Liver (tissue), 8 donors: ENCODE measurements at regions not wholly inside any gene's neighbourhood (a gene's known extent, or its start where the extent isn't known, plus 50 kb on each side); places are given as distances from the start of the nearest gene placed in this dataset.

Experiments used
- DNase-seq: peaks from one replicate; pipeline ENCODE4 v3.0.0-alpha.2; 2017; ENCODE audit warnings: low spot score
- H3K27ac ChIP-seq, 2 donors: one replicate each; pipeline ENCODE4 v1.7.0; 2013; ENCODE audit warnings: inconsistent platforms in 2 of 2, low read length in 2 of 2, control low read depth in 1 of 2, low read depth in 1 of 2, mild to moderate bottlenecking in 1 of 2
- H3K27me3 ChIP-seq, 4 donors: one replicate each; pipeline versions ENCODE4 v1.6.1 to v1.7.0; 2013; ENCODE audit warnings: low read length in 3 of 4, inconsistent platforms in 1 of 4, mild to moderate bottlenecking in 1 of 4, moderate library complexity in 1 of 4; ENCODE audit not compliant: control insufficient read depth in 4 of 4, insufficient read depth in 4 of 4
- H3K36me3 ChIP-seq, 4 donors: one replicate each; pipeline versions ENCODE4 v1.6.1 to v1.7.0; 2013; ENCODE audit warnings: low read length in 3 of 4, mild to moderate bottlenecking in 3 of 4, low read depth in 1 of 4, moderate library complexity in 1 of 4; ENCODE audit not compliant: control insufficient read depth in 4 of 4, insufficient read depth in 3 of 4
- H3K4me1 ChIP-seq, 4 donors: one replicate each; pipeline versions ENCODE4 v1.6.1 to v1.7.0; 2013; ENCODE audit warnings: low read length in 3 of 4, mild to moderate bottlenecking in 3 of 4, moderate library complexity in 1 of 4; ENCODE audit not compliant: control insufficient read depth in 4 of 4, insufficient read depth in 4 of 4
- H3K4me3 ChIP-seq, 3 donors: one replicate each; pipeline versions ENCODE4 v1.6.1 to v1.7.0; 2013; ENCODE audit warnings: low read length in 3 of 3, control low read depth in 1 of 3, low read depth in 1 of 3, mild to moderate bottlenecking in 1 of 3
- H3K9ac ChIP-seq, 2 donors: one replicate each; pipeline ENCODE4 v1.7.0; 2013; ENCODE audit warnings: low read length in 2 of 2, mild to moderate bottlenecking in 2 of 2, moderate library complexity in 2 of 2, control low read depth in 1 of 2, low read depth in 1 of 2
- H3K9me3 ChIP-seq, 4 donors: one replicate each; pipeline versions ENCODE4 v1.6.1 to v1.7.0; 2013; ENCODE audit warnings: low read length in 3 of 4; ENCODE audit not compliant: control insufficient read depth in 4 of 4
- CTCF ChIP-seq: fragments of 150-350 bp; IDR thresholded peaks from 2 replicates; pipeline ENCODE4 v1.5.1; 2017; ENCODE audit warnings: improper control_type of control experiment, low read depth, low read length; ENCODE audit not compliant: missing input control
- FOXA1 ChIP-seq: IDR thresholded peaks from 2 replicates; pipeline ENCODE4 v1.6.1; 2016; ENCODE audit warnings: antibody characterized with exemption
- FOXA2 ChIP-seq: IDR thresholded peaks from 2 replicates; pipeline ENCODE4 v1.6.1; 2016; ENCODE audit warnings: antibody characterized with exemption
- GABPA ChIP-seq, 2 donors: IDR thresholded peaks in 1 of 2; conservative IDR thresholded peaks in 1 of 2; 2 replicates each; pipeline ENCODE4 v1.6.1; 2016; ENCODE audit warnings: antibody characterized with exemption in 2 of 2, mild to moderate bottlenecking in 1 of 2, moderate library complexity in 1 of 2
- HNF4A ChIP-seq, 2 donors: conservative IDR thresholded peaks; 2 replicates each; pipeline ENCODE4 v1.6.1; 2016; ENCODE audit warnings: antibody characterized with exemption in 2 of 2, mild to moderate bottlenecking in 2 of 2
- REST ChIP-seq: IDR thresholded peaks from 2 replicates; pipeline ENCODE4 v1.6.1; 2016; ENCODE audit warnings: antibody characterized with exemption, mild to moderate bottlenecking
- RXRA ChIP-seq, 2 donors: IDR thresholded peaks; 2 replicates each; pipeline ENCODE4 v1.6.1; 2017 to 2018; ENCODE audit warnings: antibody characterized with exemption in 2 of 2, mild to moderate bottlenecking in 1 of 2
- TAF1 ChIP-seq: conservative IDR thresholded peaks from 2 replicates; pipeline ENCODE4 v1.6.1; 2016; ENCODE audit warnings: antibody characterized with exemption, mild to moderate bottlenecking
- YY1 ChIP-seq: IDR thresholded peaks from 2 replicates; pipeline ENCODE4 v1.6.1; 2016; ENCODE audit warnings: antibody characterized with exemption, mild to moderate bottlenecking
- WGBS: extraction: QIAGEN DNeasy Blood & Tissue Kit; methylation state at CpG from one replicate; pipeline ENCODE4 v1.1.7; 2013; 5-methylcytosine and 5-hydroxymethylcytosine counted together
- TF ChIP-seq, protein P1 (sequence below): IDR thresholded peaks from 2 replicates; pipeline ENCODE4 v1.6.1; 2016; ENCODE audit warnings: antibody characterized with exemption
- TF ChIP-seq, protein P2 (sequence below): IDR thresholded peaks from 2 replicates; pipeline ENCODE4 v1.6.1; 2016; ENCODE audit warnings: antibody characterized with exemption
- TF ChIP-seq, protein P3 (sequence below): IDR thresholded peaks from 2 replicates; pipeline ENCODE4 v1.6.1; 2016; ENCODE audit warnings: antibody characterized with exemption
- donor health status: healthy.
- donor health status: healthy.
- donor health status: healthy.
- donor health status: healthy.
- donor health status: healthy.

- Histone ChIP-seq H3K4me1 (no peaks in the 10 kb centered on the region), H3K27ac (no peak overlapping the region), H3K9ac (no peak overlapping the region), H3K36me3 (no peaks in the 10 kb centered on the region), H3K4me3 (no peak overlapping the region), H3K9me3 (no peaks in the 10 kb centered on the region), H3K27me3 (no peaks in the 10 kb centered on the region)
- WGBS: 51% methylated on average over 4 of the region's 4 CpGs
- TF ChIP-seq REST: no peak
- no peak for TF ChIP-seq YY1
- no peak for TF ChIP-seq RXRA (IDR thresholded peaks at IDR 0.05)
- no peak for TF ChIP-seq CTCF
- TF ChIP-seq, protein P1, sequence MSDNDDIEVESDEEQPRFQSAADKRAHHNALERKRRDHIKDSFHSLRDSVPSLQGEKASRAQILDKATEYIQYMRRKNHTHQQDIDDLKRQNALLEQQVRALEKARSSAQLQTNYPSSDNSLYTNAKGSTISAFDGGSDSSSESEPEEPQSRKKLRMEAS: no peak
- no peak for TF ChIP-seq FOXA2
- TF ChIP-seq, protein P2, sequence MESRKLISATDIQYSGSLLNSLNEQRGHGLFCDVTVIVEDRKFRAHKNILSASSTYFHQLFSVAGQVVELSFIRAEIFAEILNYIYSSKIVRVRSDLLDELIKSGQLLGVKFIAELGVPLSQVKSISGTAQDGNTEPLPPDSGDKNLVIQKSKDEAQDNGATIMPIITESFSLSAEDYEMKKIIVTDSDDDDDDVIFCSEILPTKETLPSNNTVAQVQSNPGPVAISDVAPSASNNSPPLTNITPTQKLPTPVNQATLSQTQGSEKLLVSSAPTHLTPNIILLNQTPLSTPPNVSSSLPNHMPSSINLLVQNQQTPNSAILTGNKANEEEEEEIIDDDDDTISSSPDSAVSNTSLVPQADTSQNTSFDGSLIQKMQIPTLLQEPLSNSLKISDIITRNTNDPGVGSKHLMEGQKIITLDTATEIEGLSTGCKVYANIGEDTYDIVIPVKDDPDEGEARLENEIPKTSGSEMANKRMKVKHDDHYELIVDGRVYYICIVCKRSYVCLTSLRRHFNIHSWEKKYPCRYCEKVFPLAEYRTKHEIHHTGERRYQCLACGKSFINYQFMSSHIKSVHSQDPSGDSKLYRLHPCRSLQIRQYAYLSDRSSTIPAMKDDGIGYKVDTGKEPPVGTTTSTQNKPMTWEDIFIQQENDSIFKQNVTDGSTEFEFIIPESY: no peak
- no peak for TF ChIP-seq HNF4A (conservative IDR thresholded peaks at IDR 0.05)
- no peak for TF ChIP-seq GABPA (IDR thresholded peaks at IDR 0.05 in 1 of 2, conservative IDR thresholded peaks at IDR 0.05 in 1 of 2)
- TF ChIP-seq, protein P3, sequence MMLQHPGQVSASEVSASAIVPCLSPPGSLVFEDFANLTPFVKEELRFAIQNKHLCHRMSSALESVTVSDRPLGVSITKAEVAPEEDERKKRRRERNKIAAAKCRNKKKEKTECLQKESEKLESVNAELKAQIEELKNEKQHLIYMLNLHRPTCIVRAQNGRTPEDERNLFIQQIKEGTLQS: no peak
- no peak for TF ChIP-seq TAF1
- no peak for DNase-seq
Observed at GRCh38 chr4:135185256-135185655, 983.7 kb upstream of the PABPC4L start.

DNA sequence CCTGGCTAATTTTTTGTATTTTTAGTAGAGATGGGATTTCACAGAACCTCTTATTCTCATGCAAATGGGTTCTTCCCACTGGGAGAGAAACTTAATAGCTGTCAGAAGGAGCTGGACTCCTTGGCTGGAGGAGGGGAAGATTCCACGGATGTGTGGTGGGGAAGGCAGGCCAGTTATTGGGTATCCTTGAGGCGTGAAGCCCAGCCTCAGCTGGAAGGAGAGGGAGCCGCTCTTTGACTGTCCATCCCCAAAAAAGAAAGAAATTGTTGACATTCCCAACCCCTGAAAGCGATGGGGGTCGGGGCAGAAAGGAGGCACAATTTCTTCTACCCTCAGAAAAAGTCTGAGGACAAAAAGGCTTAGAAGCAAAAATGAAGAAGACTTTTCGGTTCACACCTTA, 983.1 kb upstream of the PABPC4L start:
- no peaks in the 10 kb centered on the region for H3K36me3 ChIP-seq
- no peak for DNase-seq
- no peaks in the 10 kb centered on the region for H3K27me3 ChIP-seq
- 74% methylated on average over 6 of the region's 6 CpGs for WGBS
- H3K9ac ChIP-seq: no peak overlapping the region
- H3K4me1 ChIP-seq: no peaks in the 10 kb centered on the region
- no peak overlapping the region for H3K4me3 ChIP-seq
- TF ChIP-seq FOXA1: no peak
- TF ChIP-seq RXRA (IDR thresholded peaks at IDR 0.05): no peak
- TF ChIP-seq HNF4A (conservative IDR thresholded peaks at IDR 0.05): no peak
- no peaks in the 10 kb centered on the region for H3K9me3 ChIP-seq
- H3K27ac ChIP-seq: no peak overlapping the region
